IMR-90 (cell line): ENCODE measurements at regions not wholly inside any gene's neighbourhood (a gene's known extent, or its start where the extent isn't known, plus 50 kb on each side); places are given as distances from the start of the nearest gene placed in this dataset.

Experiments
- ATAC-seq: fragments of 200-7000 bp; cut with Tn5 transposase; 2 replicates; pipeline ENCODE4 v1.9.1; 2020; ENCODE audit warnings: low read depth, mild to moderate bottlenecking, moderate library complexity
- BruUV-seq: library from RNA; stranded (reverse); fragments of 400-500 nt; replicated peaks from 2 replicates; lab custom pipeline; 2021; lab: Mats Ljungman, UMichigan
- CTCF ChIA-PET: fragments of 300-600 bp; formaldehyde crosslinking; extraction: SDS; loops from one replicate; lab custom pipeline; 2021; ENCODE audit warnings: antibody characterized with exemption; lab: Yijun Ruan, JAX
- POLR2A ChIA-PET: fragments of 300-600 bp; sonication (Branson Sonifier 250); formaldehyde crosslinking; loops from one replicate; lab custom pipeline; 2022; ENCODE audit warnings: antibody characterized with exemption; ENCODE audit not compliant: unreplicated experiment; lab: Charles Lee
- DNase-seq: peaks from one replicate; pipeline ENCODE4 v3.0.0; 2013
- H2AFZ ChIP-seq: replicated peaks from 2 replicates; pipeline ENCODE3; 2013; ENCODE audit warnings: low read length, mild to moderate bottlenecking; ENCODE audit not compliant: poor library complexity
- H2AK5ac ChIP-seq: 2 replicates; pipeline ENCODE4 v1.6.1; 2013; ENCODE audit warnings: low read depth, low read length, inconsistent platforms
- H2AK9ac ChIP-seq: replicated peaks from 2 replicates; pipeline ENCODE3; 2013; ENCODE audit warnings: mild to moderate bottlenecking, low read depth, low read length, moderate library complexity; ENCODE audit not compliant: poor library complexity
- H2BK120ac ChIP-seq: 2 replicates; pipeline ENCODE4 v1.6.1; 2013; ENCODE audit warnings: low read depth, low read length, inconsistent platforms
- H2BK15ac ChIP-seq: 3 replicates; pipeline ENCODE4 v1.6.1; 2013; ENCODE audit warnings: low read depth, low read length, inconsistent platforms
- H2BK20ac ChIP-seq: 2 replicates; pipeline ENCODE4 v1.6.1; 2013; ENCODE audit warnings: low read depth, mild to moderate bottlenecking, inconsistent platforms, low read length, moderate library complexity
- H2BK5ac ChIP-seq: 2 replicates; pipeline ENCODE4 v1.6.1; 2013; ENCODE audit warnings: mild to moderate bottlenecking, low read depth, low read length, inconsistent platforms; ENCODE audit not compliant: poor library complexity, severe bottlenecking
- H3K14ac ChIP-seq: replicated peaks from 2 replicates; pipeline ENCODE4 v1.6.1; 2013; ENCODE audit warnings: low read depth, low read length, inconsistent platforms
- H3K18ac ChIP-seq: 2 replicates; pipeline ENCODE4 v1.6.1; 2013; ENCODE audit warnings: low read depth, low read length, control low read depth
- H3K23ac ChIP-seq: 2 replicates; pipeline ENCODE4 v1.6.1; 2013; ENCODE audit warnings: low read depth, low read length, inconsistent platforms
- H3K27ac ChIP-seq: 2 replicates; pipeline ENCODE4 v1.5.1; 2013; ENCODE audit warnings: mild to moderate bottlenecking, control low read depth, low read length; ENCODE audit not compliant: insufficient read depth
- H3K27me3 ChIP-seq: 2 replicates; pipeline ENCODE4 v1.6.1; 2013; ENCODE audit warnings: low read length; ENCODE audit not compliant: control insufficient read depth, insufficient read depth
- H3K36me3 ChIP-seq: 2 replicates; pipeline ENCODE4 v1.6.1; 2013; ENCODE audit warnings: low read length, mixed read lengths; ENCODE audit not compliant: control insufficient read depth, insufficient read depth
- H3K4ac ChIP-seq: 2 replicates; pipeline ENCODE4 v1.6.1; 2013; ENCODE audit warnings: low read depth, low read length, inconsistent platforms
- H3K4me1 ChIP-seq: 2 replicates; pipeline ENCODE4 v1.6.1; 2013; ENCODE audit warnings: low read length, mixed read lengths; ENCODE audit not compliant: control insufficient read depth, insufficient read depth
- H3K4me2 ChIP-seq: 2 replicates; pipeline ENCODE4 v1.6.1; 2013; ENCODE audit warnings: low read depth, mild to moderate bottlenecking, control low read depth, low read length, moderate library complexity
- H3K4me3 ChIP-seq: 2 replicates; pipeline ENCODE4 v1.5.1; 2013; ENCODE audit warnings: low read depth, mild to moderate bottlenecking, control low read depth, low read length, moderate library complexity; ENCODE audit not compliant: insufficient read depth
- H3K56ac ChIP-seq: 2 replicates; pipeline ENCODE4 v1.6.1; 2013; ENCODE audit warnings: low read length, inconsistent platforms; ENCODE audit not compliant: insufficient read depth; ENCODE audit errors: extremely low read depth
- H3K79me1 ChIP-seq, 2 experiments: 2 replicates each; pipeline ENCODE4 v1.6.1; 2013; ENCODE audit warnings: low read length in 2 of 2, inconsistent platforms in 1 of 2, low read depth in 1 of 2
- H3K9ac ChIP-seq: 2 replicates; pipeline ENCODE4 v1.6.1; 2013; ENCODE audit warnings: low read depth, low read length, control low read depth
- H3K9me1 ChIP-seq: 2 replicates; pipeline ENCODE4 v1.6.1; 2013; ENCODE audit warnings: low read length, inconsistent platforms; ENCODE audit not compliant: insufficient read depth
- H3K9me3 ChIP-seq: 2 replicates; pipeline ENCODE4 v1.6.1; 2013; ENCODE audit warnings: low read length; ENCODE audit not compliant: control insufficient read depth, insufficient read depth
- H4K20me1 ChIP-seq: 2 replicates; pipeline ENCODE4 v1.6.1; 2013; ENCODE audit warnings: low read length, inconsistent platforms; ENCODE audit not compliant: insufficient read depth
- H4K5ac ChIP-seq: 2 replicates; pipeline ENCODE4 v1.6.1; 2013; ENCODE audit warnings: mild to moderate bottlenecking, low read depth, low read length, control low read depth
- H4K8ac ChIP-seq, 2 experiments: 2 replicates each; pipeline ENCODE4 v1.6.1; 2013; ENCODE audit warnings: low read depth in 2 of 2, low read length in 2 of 2, control low read depth in 1 of 2, inconsistent platforms in 1 of 2
- H4K91ac ChIP-seq: 2 replicates; pipeline ENCODE4 v1.6.1; 2013; ENCODE audit warnings: low read depth, low read length, inconsistent platforms; ENCODE audit not compliant: insufficient read depth
- BHLHE40 ChIP-seq: fragments of 150-350 bp; IDR thresholded peaks from 2 replicates; pipeline ENCODE4 v1.6.1; 2016; ENCODE audit warnings: mild to moderate bottlenecking, low read depth, low read length
- CEBPB ChIP-seq: IDR thresholded peaks from 2 replicates; pipeline ENCODE4 v1.6.1; 2012; ENCODE audit warnings: low read depth, low read length, improper control_type of control experiment
- CHD1 ChIP-seq: IDR thresholded peaks from 2 replicates; pipeline ENCODE4 v1.6.1; 2012; ENCODE audit warnings: low read depth, low read length, improper control_type of control experiment
- FOS ChIP-seq: fragments of 150-350 bp; IDR thresholded peaks from 2 replicates; pipeline ENCODE4 v1.6.1; 2016; ENCODE audit warnings: low read depth, low read length
- MAFK ChIP-seq: IDR thresholded peaks from 2 replicates; pipeline ENCODE4 v1.6.1; 2012; ENCODE audit warnings: low read depth, low read length, improper control_type of control experiment
- MAZ ChIP-seq: IDR thresholded peaks from 2 replicates; pipeline ENCODE4 v1.6.1; 2012; ENCODE audit warnings: low read depth, mild to moderate bottlenecking, low read length, improper control_type of control experiment, moderate library complexity, borderline replicate concordance
- MXI1 ChIP-seq: IDR thresholded peaks from 2 replicates; pipeline ENCODE4 v1.6.1; 2012; ENCODE audit warnings: low read depth, mild to moderate bottlenecking, low read length, moderate library complexity, borderline replicate concordance
- NFE2L2 ChIP-seq: fragments of 150-350 bp; IDR thresholded peaks from 2 replicates; pipeline ENCODE4 v1.6.1; 2016; ENCODE audit warnings: low read depth, mild to moderate bottlenecking, low read length
- POLR2A ChIP-seq: IDR thresholded peaks from 2 replicates; pipeline ENCODE4 v1.6.1; 2012; ENCODE audit warnings: mild to moderate bottlenecking, low read depth, low read length
- RAD21 ChIP-seq: IDR thresholded peaks from 2 replicates; pipeline ENCODE4 v1.6.1; 2012; ENCODE audit warnings: low read length, improper control_type of control experiment
- RFX5 ChIP-seq: IDR thresholded peaks from 2 replicates; pipeline ENCODE4 v1.8.0; 2012; ENCODE audit warnings: low read depth, mild to moderate bottlenecking, low read length, moderate library complexity
- SMC3 ChIP-seq: fragments of 150-350 bp; IDR thresholded peaks from 2 replicates; pipeline ENCODE4 v1.6.1; 2016; ENCODE audit warnings: low read depth, mild to moderate bottlenecking, antibody characterized with exemption, low read length, moderate library complexity
- WGBS, 2 experiments: methylation state at CpG; one replicate each; pipeline versions ENCODE4 v1.1.5 to v1.1.7; 2013; ENCODE audit warnings: missing lambda C conversion rate in 2 of 2; ENCODE audit not compliant: insufficient read length in 1 of 2; ENCODE audit errors: extremely low coverage in 2 of 2; 5-methylcytosine and 5-hydroxymethylcytosine counted together
- dilution Hi-C: fragments of 300-500 bp; cut with HindIII; formaldehyde crosslinking; loops from one replicate; pipeline ENCODE4 v1.14.3; 2018; ENCODE audit warnings: low sequenced_read_pairs; ENCODE audit not compliant: unreplicated experiment
- in situ Hi-C: fragments of 300-500 bp; cut with MboI; formaldehyde crosslinking; loops from 3 replicates; pipeline ENCODE4 v1.14.3; 2019; ENCODE audit warnings: low sequenced_read_pairs, inconsistent platforms, mixed read lengths
- intact Hi-C: fragments of 100-400 bp; cut with micrococcal nuclease; formaldehyde crosslinking; loops from 2 replicates; pipeline ENCODE4 v1.10.0; 2022
- TF ChIP-seq, protein P1 (sequence below): fragments of 150-350 bp; IDR thresholded peaks from 2 replicates; pipeline ENCODE4 v1.6.1; 2016; ENCODE audit warnings: low read depth, mild to moderate bottlenecking, low read length, moderate library complexity, borderline replicate concordance
- TF ChIP-seq, protein P2 (sequence below): fragments of 150-350 bp; IDR thresholded peaks from 2 replicates; pipeline ENCODE4 v1.6.1; 2017; ENCODE audit warnings: mild to moderate bottlenecking, antibody characterized with exemption, low read length, low read depth
- TF ChIP-seq, protein P3 (sequence below): conservative IDR thresholded peaks from 2 replicates; pipeline ENCODE4 v1.5.1; 2012; ENCODE audit warnings: mild to moderate bottlenecking, low read depth, low read length, improper control_type of control experiment

DNA sequence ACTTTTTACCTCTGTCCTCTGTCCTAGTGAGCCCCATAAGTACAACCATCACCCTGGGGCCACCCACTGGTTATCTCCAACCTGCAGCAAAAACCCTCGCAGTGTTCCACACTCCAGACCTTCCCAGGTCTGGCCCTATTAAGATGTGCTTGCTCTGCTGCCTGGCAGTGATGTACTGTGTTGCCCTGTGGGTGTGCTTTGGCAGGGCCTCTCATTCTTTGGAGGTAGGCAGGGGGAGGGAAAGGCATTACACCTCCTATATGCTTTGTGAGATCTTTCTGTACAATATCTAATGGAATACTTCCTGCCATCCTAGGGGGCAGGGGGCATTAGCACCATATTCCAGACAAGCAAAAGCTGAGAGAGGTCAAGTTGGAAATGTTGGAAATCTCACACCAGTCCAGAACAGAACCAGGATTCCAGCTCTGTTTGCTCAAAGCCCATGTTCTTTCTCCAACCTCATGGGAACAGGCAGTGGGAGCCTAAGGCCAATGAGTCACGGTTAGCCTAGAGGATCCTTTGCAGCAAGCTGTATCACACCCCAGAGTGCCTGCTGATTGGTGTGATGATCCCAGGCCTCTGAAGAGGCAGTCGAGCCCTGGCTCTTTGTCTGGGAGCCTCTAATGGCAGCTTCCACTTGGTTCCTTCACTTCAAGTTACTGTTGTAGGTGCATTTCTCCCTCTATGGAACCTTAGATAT, 59.7 kb upstream of the UBL3 start:
- Histone ChIP-seq H3K4me3 (no peak overlapping the region), H3K79me1 (no peaks in the 10 kb centered on the region), H3K4ac (peak overlapping the region; percentile 39; the same call in 1 of the 2 replicates), H3K9ac (no peak overlapping the region), H3K9me3 (no peaks in the 10 kb centered on the region), H3K9me1 (peaks cover 14% of the 10 kb centered on the region), H2BK5ac (no peak overlapping the region), H3K23ac (0 out of 2 replicates have a peak overlapping the region, but pooled peaks have one; percentile 20), H2AK5ac (peak overlapping the region; percentile 53; the same call in 1 of the 2 replicates), H3K36me3 (no peaks in the 10 kb centered on the region), H2BK15ac (no peak overlapping the region), H3K27ac (no peak overlapping the region), H3K4me2 (no peak overlapping the region), H4K5ac (no peak overlapping the region), H4K91ac (0 out of 2 replicates have a peak overlapping the region, but pooled peaks have one; percentile 0), H2BK120ac (no peak overlapping the region; the same call in 1 of the 2 replicates), H4K20me1 (no peaks in the 10 kb centered on the region), H2AFZ (peak overlapping the region; percentile 63), H2AK9ac (no peak overlapping the region), H3K4me1 (peaks cover 4% of the 10 kb centered on the region; the same call in 1 of the 2 replicates), H3K14ac (0 out of 2 replicates have a peak overlapping the region, but pooled peaks have one; percentile 23), H3K56ac (no peak overlapping the region), H3K27me3 (no peaks in the 10 kb centered on the region), H3K18ac (no peak overlapping the region), H2BK20ac (no peak overlapping the region), H4K8ac (no peak overlapping the region)
- POLR2A ChIA-PET, result no interaction called here
- peak; percentile 78 for DNase-seq
- in situ Hi-C loops, result loop anchor here (10.0 kb wide), 1 partner anchor 65 kb away; no protein-coding TSS in a partner anchor
- intact Hi-C loops, result no loop called here
- no TSS peak for BruUV-seq
- dilution Hi-C loops, result no loop called here
- WGBS, 2 experiments, result 33% methylated on average over 1 of the region's 3 CpGs; no CpG with 5 or more reads in 1 of the 2 experiments
- ATAC-seq, result peak; percentile 91
- CTCF ChIA-PET, result interaction anchor here (1.5 kb wide), 1 partner anchor 14 kb away, joined by 3 read pairs; no protein-coding TSS in a partner anchor
- no peak for TF ChIP-seq SMC3
- no peak for TF ChIP-seq POLR2A
- TF ChIP-seq RFX5, result no peak
- TF ChIP-seq FOS, result no peak
- TF ChIP-seq, protein P1, sequence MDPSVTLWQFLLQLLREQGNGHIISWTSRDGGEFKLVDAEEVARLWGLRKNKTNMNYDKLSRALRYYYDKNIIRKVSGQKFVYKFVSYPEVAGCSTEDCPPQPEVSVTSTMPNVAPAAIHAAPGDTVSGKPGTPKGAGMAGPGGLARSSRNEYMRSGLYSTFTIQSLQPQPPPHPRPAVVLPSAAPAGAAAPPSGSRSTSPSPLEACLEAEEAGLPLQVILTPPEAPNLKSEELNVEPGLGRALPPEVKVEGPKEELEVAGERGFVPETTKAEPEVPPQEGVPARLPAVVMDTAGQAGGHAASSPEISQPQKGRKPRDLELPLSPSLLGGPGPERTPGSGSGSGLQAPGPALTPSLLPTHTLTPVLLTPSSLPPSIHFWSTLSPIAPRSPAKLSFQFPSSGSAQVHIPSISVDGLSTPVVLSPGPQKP, result no peak
- no peak for TF ChIP-seq NFE2L2
- TF ChIP-seq CHD1, result no peak
- no peak for TF ChIP-seq CEBPB
- TF ChIP-seq MAFK, result no peak
- no peak for TF ChIP-seq BHLHE40
- no peak for TF ChIP-seq MXI1
- TF ChIP-seq MAZ, result no peak
- TF ChIP-seq, protein P2, sequence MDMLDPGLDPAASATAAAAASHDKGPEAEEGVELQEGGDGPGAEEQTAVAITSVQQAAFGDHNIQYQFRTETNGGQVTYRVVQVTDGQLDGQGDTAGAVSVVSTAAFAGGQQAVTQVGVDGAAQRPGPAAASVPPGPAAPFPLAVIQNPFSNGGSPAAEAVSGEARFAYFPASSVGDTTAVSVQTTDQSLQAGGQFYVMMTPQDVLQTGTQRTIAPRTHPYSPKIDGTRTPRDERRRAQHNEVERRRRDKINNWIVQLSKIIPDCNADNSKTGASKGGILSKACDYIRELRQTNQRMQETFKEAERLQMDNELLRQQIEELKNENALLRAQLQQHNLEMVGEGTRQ, result no peak
- no peak for TF ChIP-seq RAD21
- TF ChIP-seq, protein P3, sequence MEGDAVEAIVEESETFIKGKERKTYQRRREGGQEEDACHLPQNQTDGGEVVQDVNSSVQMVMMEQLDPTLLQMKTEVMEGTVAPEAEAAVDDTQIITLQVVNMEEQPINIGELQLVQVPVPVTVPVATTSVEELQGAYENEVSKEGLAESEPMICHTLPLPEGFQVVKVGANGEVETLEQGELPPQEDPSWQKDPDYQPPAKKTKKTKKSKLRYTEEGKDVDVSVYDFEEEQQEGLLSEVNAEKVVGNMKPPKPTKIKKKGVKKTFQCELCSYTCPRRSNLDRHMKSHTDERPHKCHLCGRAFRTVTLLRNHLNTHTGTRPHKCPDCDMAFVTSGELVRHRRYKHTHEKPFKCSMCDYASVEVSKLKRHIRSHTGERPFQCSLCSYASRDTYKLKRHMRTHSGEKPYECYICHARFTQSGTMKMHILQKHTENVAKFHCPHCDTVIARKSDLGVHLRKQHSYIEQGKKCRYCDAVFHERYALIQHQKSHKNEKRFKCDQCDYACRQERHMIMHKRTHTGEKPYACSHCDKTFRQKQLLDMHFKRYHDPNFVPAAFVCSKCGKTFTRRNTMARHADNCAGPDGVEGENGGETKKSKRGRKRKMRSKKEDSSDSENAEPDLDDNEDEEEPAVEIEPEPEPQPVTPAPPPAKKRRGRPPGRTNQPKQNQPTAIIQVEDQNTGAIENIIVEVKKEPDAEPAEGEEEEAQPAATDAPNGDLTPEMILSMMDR, result no peak
